ENCODE measurements at regions not wholly inside any gene's neighbourhood (a gene's known extent, or its start where the extent isn't known, plus 50 kb on each side); places are given as distances from the start of the nearest gene placed in this dataset.

DNA sequence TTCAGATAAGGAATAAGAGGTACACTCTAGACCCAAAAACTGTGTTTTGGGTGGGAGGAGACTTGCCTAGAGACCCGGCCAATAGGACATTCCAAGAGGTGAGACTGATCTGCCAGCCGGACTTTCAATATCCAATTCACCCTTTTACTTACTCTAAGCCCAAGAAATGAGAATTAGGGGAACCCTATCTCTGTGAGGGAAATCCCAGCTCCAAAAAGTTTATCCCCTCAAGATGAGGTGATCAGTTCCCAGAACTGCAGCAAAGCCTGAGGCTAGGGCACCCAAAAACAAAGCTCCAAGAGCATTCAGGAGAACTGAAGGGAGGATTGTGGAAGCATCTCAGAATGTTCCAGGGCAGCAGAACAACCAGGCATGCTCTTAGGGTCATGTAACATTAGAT, 251.7 kb downstream of the PTTG2 start:
- Histone ChIP-seq H3K4me3 (replicated peaks; ENCODE audit: insufficient read depth, low read length) (no peak overlapping the region), H3K27ac (replicated peaks) (no peak overlapping the region), H3K27me3 (ENCODE audit: insufficient read depth, poor library complexity, severe bottlenecking) (no peaks in the 10 kb centered on the region)
- DNase-seq (ENCODE audit: low read depth in 1 of 2, low spot score in 1 of 2), result no peak
- TF ChIP-seq, protein P1, sequence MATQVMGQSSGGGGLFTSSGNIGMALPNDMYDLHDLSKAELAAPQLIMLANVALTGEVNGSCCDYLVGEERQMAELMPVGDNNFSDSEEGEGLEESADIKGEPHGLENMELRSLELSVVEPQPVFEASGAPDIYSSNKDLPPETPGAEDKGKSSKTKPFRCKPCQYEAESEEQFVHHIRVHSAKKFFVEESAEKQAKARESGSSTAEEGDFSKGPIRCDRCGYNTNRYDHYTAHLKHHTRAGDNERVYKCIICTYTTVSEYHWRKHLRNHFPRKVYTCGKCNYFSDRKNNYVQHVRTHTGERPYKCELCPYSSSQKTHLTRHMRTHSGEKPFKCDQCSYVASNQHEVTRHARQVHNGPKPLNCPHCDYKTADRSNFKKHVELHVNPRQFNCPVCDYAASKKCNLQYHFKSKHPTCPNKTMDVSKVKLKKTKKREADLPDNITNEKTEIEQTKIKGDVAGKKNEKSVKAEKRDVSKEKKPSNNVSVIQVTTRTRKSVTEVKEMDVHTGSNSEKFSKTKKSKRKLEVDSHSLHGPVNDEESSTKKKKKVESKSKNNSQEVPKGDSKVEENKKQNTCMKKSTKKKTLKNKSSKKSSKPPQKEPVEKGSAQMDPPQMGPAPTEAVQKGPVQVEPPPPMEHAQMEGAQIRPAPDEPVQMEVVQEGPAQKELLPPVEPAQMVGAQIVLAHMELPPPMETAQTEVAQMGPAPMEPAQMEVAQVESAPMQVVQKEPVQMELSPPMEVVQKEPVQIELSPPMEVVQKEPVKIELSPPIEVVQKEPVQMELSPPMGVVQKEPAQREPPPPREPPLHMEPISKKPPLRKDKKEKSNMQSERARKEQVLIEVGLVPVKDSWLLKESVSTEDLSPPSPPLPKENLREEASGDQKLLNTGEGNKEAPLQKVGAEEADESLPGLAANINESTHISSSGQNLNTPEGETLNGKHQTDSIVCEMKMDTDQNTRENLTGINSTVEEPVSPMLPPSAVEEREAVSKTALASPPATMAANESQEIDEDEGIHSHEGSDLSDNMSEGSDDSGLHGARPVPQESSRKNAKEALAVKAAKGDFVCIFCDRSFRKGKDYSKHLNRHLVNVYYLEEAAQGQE (IDR thresholded peaks at IDR 0.05; ENCODE audit: insufficient replicate concordance, low read depth), result no peak
- no peak for TF ChIP-seq GABPA (IDR thresholded peaks at IDR 0.05; ENCODE audit: low read depth)
- no peak for TF ChIP-seq POLR2AphosphoS5 (IDR thresholded peaks at IDR 0.05; ENCODE audit: low read depth)
- no peak for TF ChIP-seq SPI1 (IDR thresholded peaks at IDR 0.05; ENCODE audit: borderline replicate concordance, low read depth)
- TF ChIP-seq, protein P2, sequence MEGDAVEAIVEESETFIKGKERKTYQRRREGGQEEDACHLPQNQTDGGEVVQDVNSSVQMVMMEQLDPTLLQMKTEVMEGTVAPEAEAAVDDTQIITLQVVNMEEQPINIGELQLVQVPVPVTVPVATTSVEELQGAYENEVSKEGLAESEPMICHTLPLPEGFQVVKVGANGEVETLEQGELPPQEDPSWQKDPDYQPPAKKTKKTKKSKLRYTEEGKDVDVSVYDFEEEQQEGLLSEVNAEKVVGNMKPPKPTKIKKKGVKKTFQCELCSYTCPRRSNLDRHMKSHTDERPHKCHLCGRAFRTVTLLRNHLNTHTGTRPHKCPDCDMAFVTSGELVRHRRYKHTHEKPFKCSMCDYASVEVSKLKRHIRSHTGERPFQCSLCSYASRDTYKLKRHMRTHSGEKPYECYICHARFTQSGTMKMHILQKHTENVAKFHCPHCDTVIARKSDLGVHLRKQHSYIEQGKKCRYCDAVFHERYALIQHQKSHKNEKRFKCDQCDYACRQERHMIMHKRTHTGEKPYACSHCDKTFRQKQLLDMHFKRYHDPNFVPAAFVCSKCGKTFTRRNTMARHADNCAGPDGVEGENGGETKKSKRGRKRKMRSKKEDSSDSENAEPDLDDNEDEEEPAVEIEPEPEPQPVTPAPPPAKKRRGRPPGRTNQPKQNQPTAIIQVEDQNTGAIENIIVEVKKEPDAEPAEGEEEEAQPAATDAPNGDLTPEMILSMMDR (IDR thresholded peaks at IDR 0.05; ENCODE audit: insufficient read depth, low read length), result no peak

DNA sequence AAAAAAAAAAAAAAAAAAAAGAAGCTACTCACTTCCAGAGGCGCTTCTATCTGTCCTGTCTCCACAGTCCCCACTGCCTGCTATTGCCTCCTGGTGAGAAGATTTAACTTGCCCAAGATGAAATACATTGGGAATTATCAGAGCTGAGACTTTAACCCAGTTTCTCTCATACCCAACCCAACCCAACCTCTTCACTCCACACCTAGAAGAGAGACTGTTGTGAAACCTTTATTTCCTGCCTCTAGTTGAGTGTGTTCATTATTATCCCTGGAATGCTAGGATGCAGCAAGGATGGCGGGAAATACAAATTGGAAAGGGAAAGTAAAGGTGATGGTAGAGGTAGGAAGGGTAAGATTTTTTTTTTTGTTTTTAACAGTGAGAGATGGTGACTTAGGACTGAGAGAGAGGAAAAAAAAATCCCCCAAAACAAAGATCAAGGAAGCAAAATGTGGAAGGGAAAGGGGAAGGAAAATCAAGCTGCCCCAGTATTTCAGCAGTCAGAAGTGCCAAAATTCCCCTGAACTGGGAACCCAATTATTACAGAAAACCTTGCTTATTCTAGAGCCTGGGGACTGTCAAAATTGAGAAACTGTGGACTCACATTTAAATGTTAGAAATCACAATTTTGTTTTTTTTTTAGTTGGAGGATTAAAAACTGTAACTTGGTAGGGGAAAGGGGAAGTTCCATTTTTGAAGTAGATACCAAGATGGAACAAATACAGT, 253.0 kb downstream of the PTTG2 start:
- DNase-seq (ENCODE audit: low read depth in 1 of 2, low spot score in 1 of 2), result no peak
- TF ChIP-seq GABPA (IDR thresholded peaks at IDR 0.05; ENCODE audit: low read depth), result no peak
- no peak for TF ChIP-seq SPI1 (IDR thresholded peaks at IDR 0.05; ENCODE audit: borderline replicate concordance, low read depth)
- TF ChIP-seq POLR2AphosphoS5 (IDR thresholded peaks at IDR 0.05; ENCODE audit: low read depth), result no peak
- TF ChIP-seq, protein P1 (IDR thresholded peaks at IDR 0.05; ENCODE audit: insufficient replicate concordance, low read depth), result no peak
- TF ChIP-seq, protein P2 (IDR thresholded peaks at IDR 0.05; ENCODE audit: insufficient read depth, low read length), result no peak
- Histone ChIP-seq H3K27me3 (ENCODE audit: insufficient read depth, poor library complexity, severe bottlenecking) (no peaks in the 10 kb centered on the region), H3K4me3 (replicated peaks; ENCODE audit: insufficient read depth, low read length) (no peak overlapping the region), H3K27ac (replicated peaks) (no peak overlapping the region)

DNA sequence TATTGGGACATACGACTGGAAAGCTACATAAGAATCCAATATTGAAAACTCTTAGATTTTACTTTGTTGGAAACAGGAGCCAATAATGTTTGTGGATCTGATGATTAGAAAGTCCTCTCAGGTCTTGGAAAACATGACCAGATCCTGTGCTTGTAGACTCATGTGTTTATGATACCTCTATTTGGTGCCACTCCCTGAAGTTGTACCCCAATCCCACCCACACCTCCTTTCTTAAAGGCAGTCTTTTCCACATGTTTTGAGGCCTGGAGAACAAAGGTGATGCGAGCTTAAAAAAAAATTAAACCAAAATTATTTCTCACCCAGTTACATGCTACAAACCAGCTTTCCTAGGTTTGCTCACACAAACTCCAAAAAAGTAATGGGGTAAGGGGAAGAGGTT, 262.7 kb downstream of the PTTG2 start:
- no peak overlapping the region for H3K27ac ChIP-seq (replicated peaks)
- TF ChIP-seq, protein P2 (IDR thresholded peaks at IDR 0.05; ENCODE audit: insufficient read depth, low read length), result no peak
- TF ChIP-seq SPI1 (IDR thresholded peaks at IDR 0.05; ENCODE audit: borderline replicate concordance, low read depth), result no peak
- TF ChIP-seq GABPA (IDR thresholded peaks at IDR 0.05; ENCODE audit: low read depth), result no peak
- TF ChIP-seq, protein P1 (IDR thresholded peaks at IDR 0.05; ENCODE audit: insufficient replicate concordance, low read depth), result no peak
- no peak for TF ChIP-seq POLR2AphosphoS5 (IDR thresholded peaks at IDR 0.05; ENCODE audit: low read depth)

More for the DNA sequence above, 262.7 kb downstream of the PTTG2 start:
- H3K4me3 ChIP-seq (replicated peaks; ENCODE audit: insufficient read depth, low read length), result no peak overlapping the region
- H3K27me3 ChIP-seq (ENCODE audit: insufficient read depth, poor library complexity, severe bottlenecking), result no peaks in the 10 kb centered on the region
- DNase-seq (ENCODE audit: low read depth in 1 of 2, low spot score in 1 of 2), result no peak

Data from HL-60 (cell line).